Stomach (tissue), 4 donors: ENCODE measurements at regions not wholly inside any gene's neighbourhood (a gene's known extent, or its start where the extent isn't known, plus 50 kb on each side); places are given as distances from the start of the nearest gene placed in this dataset.

Source experiments
- CTCF ChIP-seq, 7 experiments: fragments of 450-650 bp in 4 of 7; fragments of 200-600 bp in 3 of 7; sonication (generic) in 3 of 7; IDR thresholded peaks; one replicate each; pipeline ENCODE4 v1.5.1; 2016 to 2019; ENCODE audit warnings: antibody characterized with exemption in 7 of 7, control low read depth in 2 of 7, mild to moderate bottlenecking in 1 of 7
- EP300 ChIP-seq: sonication (generic); formaldehyde crosslinking; IDR thresholded peaks from one replicate; pipeline ENCODE4 v1.6.1; 2017; ENCODE audit warnings: antibody characterized with exemption
- POLR2A ChIP-seq, 4 donors: fragments of 450-650 bp; IDR thresholded peaks; one replicate each; pipeline ENCODE4 v1.6.1; 2016; ENCODE audit warnings: antibody characterized with exemption in 4 of 4, control low read depth in 2 of 4, mild to moderate bottlenecking in 1 of 4, moderate library complexity in 1 of 4
- POLR2AphosphoS5 ChIP-seq, 3 donors: sonication (generic); formaldehyde crosslinking; IDR thresholded peaks; one replicate each; pipeline ENCODE4 v1.6.1; 2016; ENCODE audit warnings: antibody characterized with exemption in 3 of 3

- TF ChIP-seq CTCF (IDR thresholded peaks at IDR 0.05) = no peak
- no peak for TF ChIP-seq POLR2AphosphoS5 (IDR thresholded peaks at IDR 0.05)
- no peak for TF ChIP-seq POLR2A (IDR thresholded peaks at IDR 0.05)
- TF ChIP-seq EP300 = no peak
Measured at GRCh38 chr13:74931698-74932433, 550.1 kb downstream of the TBC1D4 start.
